H1 (cell line): ENCODE measurements at regions not wholly inside any gene's neighbourhood (a gene's known extent, or its start where the extent isn't known, plus 50 kb on each side); places are given as distances from the start of the nearest gene placed in this dataset.

Experiments used
- CTCF ChIA-PET: fragments of 300-600 bp; sonication (Branson Sonifier 250); formaldehyde crosslinking; loops from one replicate; lab custom pipeline; 2021; ENCODE audit not compliant: partially characterized antibody; lab: Charles Lee
- POLR2A ChIA-PET: fragments of 300-600 bp; sonication (Branson Sonifier 250); formaldehyde crosslinking; loops from one replicate; lab custom pipeline; 2021; ENCODE audit warnings: inconsistent platforms; ENCODE audit not compliant: partially characterized antibody; lab: Charles Lee
- DNase-seq, 2 experiments: peaks; one replicate each; pipeline versions ENCODE4 v3.0.0 to v3.0.0-alpha.2; 2010 to 2022; ENCODE audit warnings: low spot score in 2 of 2, low read depth in 1 of 2, mixed read lengths in 1 of 2
- FAIRE-seq: peaks from 2 replicates; lab custom pipeline; 2011; peaks lifted over from hg19 to GRCh38; lab: Jason Lieb, UNC
- H2AFZ ChIP-seq: 2 replicates; pipeline ENCODE4 v1.8.1; 2012; ENCODE audit warnings: low read length, inconsistent platforms
- H2AK5ac ChIP-seq: 2 replicates; pipeline ENCODE4 v1.6.1; 2013; ENCODE audit warnings: low read depth, low read length
- H2BK120ac ChIP-seq: replicated peaks from 2 replicates; pipeline ENCODE3; 2013; ENCODE audit warnings: low read depth, low read length, inconsistent platforms
- H2BK12ac ChIP-seq: 2 replicates; pipeline ENCODE4 v1.6.1; 2013; ENCODE audit warnings: low read depth, low read length
- H2BK15ac ChIP-seq: 2 replicates; pipeline ENCODE4 v1.6.1; 2013; ENCODE audit warnings: low read length
- H2BK20ac ChIP-seq: 2 replicates; pipeline ENCODE4 v1.6.1; 2013; ENCODE audit warnings: low read length
- H2BK5ac ChIP-seq: 2 replicates; pipeline ENCODE4 v1.6.1; 2013; ENCODE audit warnings: low read depth, low read length
- H3K14ac ChIP-seq: 2 replicates; pipeline ENCODE4 v1.6.1; 2013; ENCODE audit warnings: inconsistent platforms; ENCODE audit not compliant: insufficient read length
- H3K18ac ChIP-seq: 2 replicates; pipeline ENCODE4 v1.6.1; 2013; ENCODE audit warnings: low read length; ENCODE audit errors: extremely low read depth
- H3K23ac ChIP-seq: 2 replicates; pipeline ENCODE4 v1.6.1; 2013; ENCODE audit warnings: inconsistent platforms; ENCODE audit not compliant: insufficient read length
- H3K23me2 ChIP-seq: 2 replicates; pipeline ENCODE4 v1.6.1; 2013; ENCODE audit warnings: low read depth, low read length
- H3K27ac ChIP-seq: 2 replicates; pipeline ENCODE4 v1.6.1; 2011; ENCODE audit warnings: low read depth, low read length, inconsistent platforms
- H3K27me3 ChIP-seq, 4 experiments: replicated peaks in 1 of 4; 1 replicate in 1 of 4; 2 replicates in 3 of 4; pipeline versions ENCODE4 v1.6.1 to v1.8.1; 2011 to 2013; ENCODE audit warnings: low read length in 3 of 4, mild to moderate bottlenecking in 3 of 4, inconsistent platforms in 2 of 4, mixed read lengths in 2 of 4, moderate library complexity in 1 of 4; ENCODE audit not compliant: control insufficient read depth in 3 of 4, insufficient read depth in 3 of 4; ENCODE audit errors: extremely low read depth in 1 of 4
- H3K36me3 ChIP-seq, 4 experiments: 2 replicates each; pipeline versions ENCODE4 v1.6.1 to v1.8.1; 2011 to 2013; ENCODE audit warnings: mild to moderate bottlenecking in 4 of 4, low read length in 3 of 4, moderate library complexity in 2 of 4, control low read depth in 1 of 4, inconsistent platforms in 1 of 4; ENCODE audit not compliant: insufficient read depth in 4 of 4, control insufficient read depth in 2 of 4
- H3K4ac ChIP-seq: replicated peaks from 2 replicates; pipeline ENCODE3; 2013; ENCODE audit warnings: low read length, low read depth, mixed read lengths, inconsistent platforms; ENCODE audit not compliant: insufficient read length
- H3K4me1 ChIP-seq, 4 experiments: replicated peaks in 1 of 4; 1 replicate in 1 of 4; 2 replicates in 3 of 4; pipeline versions ENCODE4 v1.6.1 to v1.8.1; 2011 to 2013; ENCODE audit warnings: low read length in 3 of 4, inconsistent platforms in 2 of 4, mixed read lengths in 1 of 4; ENCODE audit not compliant: insufficient read depth in 4 of 4, control insufficient read depth in 3 of 4
- H3K4me2 ChIP-seq, 2 experiments: 2 replicates each; pipeline versions ENCODE4 v1.6.1 to v1.8.1; 2011 to 2013; ENCODE audit warnings: low read depth in 2 of 2, low read length in 2 of 2, control low read depth in 1 of 2, inconsistent platforms in 1 of 2, mild to moderate bottlenecking in 1 of 2; ENCODE audit not compliant: insufficient read depth in 1 of 2
- H3K4me3 ChIP-seq, 4 experiments: fragments of 200-600, 300-600 bp in 1 of 4; sonication (generic), shearing (Covaris generic), sonication (Bioruptor Twin) in 1 of 4; 2 replicates each; pipeline versions ENCODE4 v1.5.1 to v1.8.1; 2011 to 2016; ENCODE audit warnings: low read length in 4 of 4, low read depth in 3 of 4, control low read depth in 2 of 4, inconsistent platforms in 2 of 4, mild to moderate bottlenecking in 2 of 4, mixed read lengths in 1 of 4, moderate library complexity in 1 of 4; ENCODE audit not compliant: insufficient read depth in 2 of 4; ENCODE audit errors: extremely low read depth in 1 of 4
- H3K56ac ChIP-seq: replicated peaks from 2 replicates; pipeline ENCODE3; 2013; ENCODE audit warnings: low read depth, mild to moderate bottlenecking, mixed read lengths, low read length, inconsistent platforms; ENCODE audit not compliant: insufficient read length
- H3K79me1 ChIP-seq: 2 replicates; pipeline ENCODE4 v1.6.1; 2013; ENCODE audit warnings: low read depth, low read length, control low read depth
- H3K79me2 ChIP-seq, 2 experiments: 2 replicates each; pipeline versions ENCODE4 v1.6.1 to v1.8.1; 2012 to 2013; ENCODE audit warnings: low read length in 2 of 2, mild to moderate bottlenecking in 2 of 2, inconsistent platforms in 1 of 2; ENCODE audit not compliant: insufficient read depth in 2 of 2, control insufficient read depth in 1 of 2
- H3K9ac ChIP-seq, 4 experiments: replicated peaks in 1 of 4; 1 replicate in 1 of 4; 2 replicates in 3 of 4; pipeline versions ENCODE4 v1.6.1 to v1.8.1; 2011 to 2013; ENCODE audit warnings: low read depth in 3 of 4, low read length in 3 of 4, control low read depth in 2 of 4, mild to moderate bottlenecking in 2 of 4, moderate library complexity in 2 of 4, inconsistent platforms in 1 of 4; ENCODE audit errors: extremely low read depth in 1 of 4
- H3K9me3 ChIP-seq, 2 experiments: 2 replicates each; pipeline versions ENCODE4 v1.6.1 to v1.8.1; 2012 to 2013; ENCODE audit warnings: mild to moderate bottlenecking in 2 of 2, moderate library complexity in 2 of 2, control low read depth in 1 of 2, inconsistent platforms in 1 of 2, low read depth in 1 of 2, low read length in 1 of 2, mixed read lengths in 1 of 2; ENCODE audit not compliant: insufficient read depth in 2 of 2
- H4K20me1 ChIP-seq, 2 experiments: replicated peaks in 1 of 2; 2 replicates each; pipeline versions ENCODE3 to v1.8.1; 2011 to 2013; ENCODE audit warnings: inconsistent platforms in 2 of 2, low read length in 2 of 2, mild to moderate bottlenecking in 1 of 2; ENCODE audit not compliant: insufficient read depth in 2 of 2, control insufficient read depth in 1 of 2
- H4K5ac ChIP-seq: 2 replicates; pipeline ENCODE4 v1.6.1; 2013; ENCODE audit warnings: low read length, low read depth, mixed read lengths, inconsistent platforms; ENCODE audit not compliant: insufficient read length
- H4K8ac ChIP-seq: 2 replicates; pipeline ENCODE4 v1.8.0; 2013; ENCODE audit warnings: mild to moderate bottlenecking, moderate library complexity, low read length, inconsistent platforms; ENCODE audit not compliant: insufficient read depth; ENCODE audit errors: extremely low read depth
- H4K91ac ChIP-seq: replicated peaks from 2 replicates; pipeline ENCODE3; 2013; ENCODE audit warnings: low read length, mixed read lengths, inconsistent platforms; ENCODE audit not compliant: insufficient read length
- KDM1A ChIP-seq: fragments of 200-600, 300-600 bp; sonication (generic); IDR thresholded peaks from 2 replicates; pipeline ENCODE4 v1.7.1; 2016; ENCODE audit warnings: mild to moderate bottlenecking, low read length, borderline replicate concordance
- WGBS, 2 experiments: shearing (Covaris generic) in 1 of 2; methylation state at CpG; one replicate each; pipeline versions ENCODE4 v1.1.6 to v1.1.7; 2013 to 2015; ENCODE audit warnings: low lambda C conversion rate in 2 of 2, mixed read lengths in 2 of 2, inconsistent platforms in 1 of 2, low coverage in 1 of 2, missing lambda C conversion rate in 1 of 2; ENCODE audit not compliant: insufficient replicate concordance in 2 of 2, insufficient coverage in 1 of 2, insufficient read length in 1 of 2; ENCODE audit errors: extremely low coverage in 1 of 2, missing lambda C conversion rate in 1 of 2; 5-methylcytosine and 5-hydroxymethylcytosine counted together

DNA sequence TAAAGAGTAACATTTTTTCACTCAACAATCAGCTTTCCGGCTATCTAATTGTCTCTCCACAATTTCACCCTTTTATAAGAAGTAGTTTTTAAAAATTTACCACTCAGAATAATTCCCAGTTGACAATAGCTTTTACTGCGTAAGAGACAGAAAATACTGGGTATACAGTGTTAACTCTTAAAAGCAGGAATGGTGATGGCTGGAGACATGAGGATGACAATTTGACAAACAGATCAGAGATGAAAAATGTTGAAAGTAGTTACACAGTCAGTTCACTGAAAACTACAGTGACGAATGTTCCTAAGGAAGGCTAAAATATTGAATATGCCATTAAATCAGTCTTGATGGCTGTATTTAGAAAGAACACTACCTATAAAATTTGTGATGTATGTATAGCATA is 1146.8 kb upstream of the B3GALT2 start:
- H3K79me1 ChIP-seq, result no peaks in the 10 kb centered on the region
- POLR2A ChIA-PET, result no interaction called here

More for the DNA sequence above, 1146.8 kb upstream of the B3GALT2 start:
- Histone ChIP-seq H3K4me1 (no peaks in the 10 kb centered on the region), H4K8ac (no peak overlapping the region), H2BK12ac (no peak overlapping the region), H4K5ac (no peak overlapping the region), H3K27me3 (no peaks in the 10 kb centered on the region), H2AFZ (no peak overlapping the region), H3K23ac (no peak overlapping the region), H3K18ac (no peak overlapping the region), H4K20me1 (no peaks in the 10 kb centered on the region), H3K4ac (no peak overlapping the region), H2BK20ac (no peak overlapping the region), H2AK5ac (no peak overlapping the region), H3K36me3 (no peaks in the 10 kb centered on the region), H3K27ac (no peak overlapping the region), H4K91ac (no peak overlapping the region), H2BK15ac (no peak overlapping the region), H2BK5ac (no peak overlapping the region), H3K9me3 (no peaks in the 10 kb centered on the region), H2BK120ac (no peak overlapping the region), H3K9ac (no peak overlapping the region), H3K4me3 (no peak overlapping the region), H3K23me2 (no peaks in the 10 kb centered on the region), H3K4me2 (no peak overlapping the region), H3K14ac (no peak overlapping the region), H3K56ac (no peak overlapping the region), H3K79me2 (no peaks in the 10 kb centered on the region)
- TF ChIP-seq KDM1A, result no peak
- FAIRE-seq, result no peak
- 90% methylated on average over 3 of the region's 3 CpGs; no CpG with 5 or more reads in 1 of the 2 experiments for WGBS, 2 experiments
- CTCF ChIA-PET, result interaction anchor here (1.2 kb wide), 1 partner anchor 9 kb away, joined by 4 read pairs; no protein-coding TSS in a partner anchor
- no peak for DNase-seq
